HG02798 (cell line): ENCODE measurements at regions not wholly inside any gene's neighbourhood (a gene's known extent, or its start where the extent isn't known, plus 50 kb on each side); places are given as distances from the start of the nearest gene placed in this dataset.

Source experiments
- ATAC-seq: cut with Tn5 transposase; IDR thresholded peaks from one replicate; pipeline ENCODE4 v1.9.1; 2021; ENCODE audit warnings: mild to moderate bottlenecking; ENCODE audit not compliant: unreplicated experiment, poor library complexity

DNA sequence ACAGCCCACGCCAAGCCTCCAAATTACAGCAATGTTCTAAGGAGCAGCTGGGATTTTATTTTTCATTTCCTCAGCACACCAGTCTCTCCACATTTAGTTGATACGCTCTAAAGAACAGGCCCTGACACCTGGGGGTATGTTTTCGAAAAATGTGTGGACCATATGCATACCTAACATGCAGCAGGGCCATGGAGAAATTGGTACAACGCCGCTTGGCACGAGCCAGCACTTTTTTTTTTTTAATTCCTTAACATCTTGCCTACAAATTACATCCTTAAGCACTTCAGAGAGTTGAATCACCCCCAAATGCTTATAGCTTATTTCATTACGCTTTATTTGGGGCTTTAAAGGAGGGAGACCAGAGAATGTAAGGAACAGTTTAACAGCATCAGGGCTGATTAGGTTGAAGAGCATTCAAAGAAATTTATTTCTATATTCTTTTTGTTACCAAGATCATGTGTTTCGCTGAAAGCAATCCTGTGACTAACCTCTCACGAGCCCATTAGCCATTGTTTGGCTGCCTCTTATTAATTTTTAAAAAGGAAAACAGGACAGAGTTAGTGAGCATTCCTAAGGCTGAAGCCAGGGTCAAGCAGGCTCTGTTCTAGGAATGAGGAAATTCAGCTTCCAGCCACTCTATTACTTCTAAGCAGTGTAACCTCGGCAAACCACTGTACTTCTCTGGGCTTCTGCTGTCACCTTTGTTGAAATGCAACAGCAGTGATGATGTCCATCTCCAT lies 173.8 kb downstream of the ACTL7B start:
- no peak for ATAC-seq

DNA sequence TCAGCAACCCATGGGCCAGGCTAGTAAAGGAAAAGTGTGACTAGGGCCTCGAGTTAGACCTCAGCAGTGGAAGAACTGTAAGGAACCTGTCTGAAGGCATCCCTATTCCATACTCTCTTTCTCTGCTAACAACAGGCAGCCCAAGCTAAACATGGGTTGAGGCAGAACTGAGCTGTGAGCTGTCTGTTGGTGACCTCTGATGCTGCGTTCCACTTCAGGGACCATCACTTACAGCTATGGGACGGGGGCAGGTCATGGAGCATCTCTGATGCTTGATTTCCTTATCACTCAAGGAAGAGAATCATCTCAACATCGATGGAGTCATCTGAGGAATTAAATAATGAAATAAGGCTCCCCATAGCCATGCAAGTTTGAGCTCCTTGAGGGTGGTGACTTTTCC lies 174.8 kb downstream of the ACTL7B start:
- no peak for ATAC-seq

DNA sequence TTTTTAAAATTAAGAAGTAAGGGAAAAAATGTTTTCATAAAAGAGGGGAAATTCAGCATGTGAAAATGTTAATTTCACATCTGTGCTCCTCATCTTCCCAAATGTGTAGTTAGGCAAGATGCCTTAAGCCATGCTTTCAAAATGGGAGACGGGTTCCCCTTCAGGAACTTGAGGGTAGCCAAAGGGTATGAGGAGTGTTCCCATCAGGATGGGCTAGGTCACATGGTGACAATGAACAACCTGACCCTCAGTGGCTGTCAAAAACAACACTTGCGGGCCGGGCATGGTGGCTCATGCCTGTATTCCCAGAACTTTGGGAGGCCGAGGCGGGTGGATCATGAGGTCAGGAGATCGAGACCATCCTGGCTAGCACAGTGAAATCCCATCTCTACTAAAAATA lies 178.0 kb downstream of the ACTL7B start:
- no peak for ATAC-seq

DNA sequence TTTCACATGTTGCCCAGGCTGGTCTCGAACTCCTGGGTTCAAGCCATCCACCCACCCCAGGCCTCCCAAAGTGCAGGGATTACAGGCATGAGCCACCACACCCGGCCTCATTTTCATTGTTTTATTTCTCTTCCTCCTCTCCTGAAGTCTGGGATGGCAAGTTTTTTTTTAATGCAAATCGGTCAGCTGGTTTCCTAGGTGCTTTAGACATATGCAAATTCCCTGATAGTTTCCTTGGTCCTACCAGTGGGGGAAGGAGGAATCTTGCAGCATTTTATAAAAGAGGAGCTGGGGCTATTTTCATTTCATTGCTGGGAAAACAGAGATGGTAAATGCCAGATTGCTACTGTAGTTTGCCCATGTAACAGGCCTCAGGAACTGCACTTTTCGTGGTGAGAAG lies 179.4 kb downstream of the ACTL7B start:
- no peak for ATAC-seq

DNA sequence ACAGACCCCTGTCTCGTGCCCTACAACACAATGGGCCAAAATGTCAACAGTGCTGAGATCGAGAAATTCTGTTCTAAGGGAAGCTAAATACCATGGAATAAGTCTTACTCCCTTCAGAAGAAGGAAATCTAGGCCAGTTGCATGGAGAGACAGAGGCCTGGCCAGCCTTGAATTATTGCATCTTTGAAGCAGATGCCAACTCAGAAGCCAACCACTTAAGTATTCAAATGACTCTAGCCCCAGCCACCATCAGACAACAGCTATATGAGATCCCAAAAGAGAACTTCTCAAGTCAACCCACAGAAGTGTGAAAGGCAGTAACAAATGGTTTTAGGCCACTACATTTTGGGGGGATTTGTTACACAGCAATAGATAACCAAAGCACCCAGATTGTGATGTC lies 180.1 kb downstream of the ACTL7B start:
- ATAC-seq = no peak

DNA sequence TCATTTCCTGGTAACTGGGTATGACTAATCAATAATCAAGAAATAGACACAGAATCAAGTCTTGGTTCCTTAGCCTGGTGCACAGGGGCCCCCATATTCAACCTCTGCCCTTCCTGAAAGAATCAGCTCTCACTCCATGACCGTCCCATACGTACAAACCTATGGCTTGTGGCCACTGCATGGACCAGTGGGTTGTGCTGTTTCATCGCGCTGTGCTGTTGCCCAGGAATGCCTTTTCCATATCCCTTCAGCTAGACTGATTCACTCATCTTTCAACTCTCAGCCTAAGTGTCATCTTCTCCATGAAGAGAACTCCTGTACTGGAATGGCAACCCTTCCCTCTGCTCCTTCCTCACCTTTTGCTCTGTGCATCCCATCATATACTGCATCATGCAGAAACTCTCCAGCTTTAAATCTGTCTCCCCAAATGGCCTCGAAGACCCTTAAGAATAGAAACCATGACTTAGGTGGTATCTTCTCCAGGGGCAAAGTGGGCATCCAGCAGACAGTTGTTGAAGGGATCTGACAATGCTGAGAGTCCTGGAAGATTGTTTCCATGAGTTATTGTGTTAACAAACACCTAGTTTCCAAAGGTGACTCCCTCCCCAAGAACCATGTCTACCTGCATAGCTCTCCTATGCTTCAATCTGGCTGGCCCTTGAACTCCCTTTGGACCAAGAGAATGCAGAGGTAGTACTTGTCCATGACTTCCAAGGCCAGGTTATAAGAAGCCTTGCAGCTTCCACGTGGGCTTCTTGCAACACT lies 180.8 kb downstream of the ACTL7B start:
- no peak for ATAC-seq

DNA sequence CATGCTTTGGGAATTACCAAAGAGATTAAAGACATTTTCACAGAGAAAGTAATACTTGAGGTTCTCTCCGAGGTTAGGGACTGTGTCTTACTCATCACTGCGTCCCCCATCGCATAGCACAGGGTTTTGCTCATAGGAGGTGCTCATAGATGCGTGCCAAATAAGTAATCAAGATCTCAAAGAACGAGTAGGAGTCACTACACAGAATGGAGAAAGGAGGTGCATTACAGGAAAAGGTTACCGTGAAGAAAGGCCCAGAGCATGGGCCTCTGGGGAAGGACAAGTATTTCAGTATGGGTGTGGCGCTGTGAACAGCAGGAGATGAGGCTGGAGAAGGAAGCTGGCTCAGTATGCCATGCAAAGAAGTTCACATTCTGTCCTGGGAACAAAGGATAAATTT lies 182.4 kb downstream of the ACTL7B start:
- no peak for ATAC-seq

DNA sequence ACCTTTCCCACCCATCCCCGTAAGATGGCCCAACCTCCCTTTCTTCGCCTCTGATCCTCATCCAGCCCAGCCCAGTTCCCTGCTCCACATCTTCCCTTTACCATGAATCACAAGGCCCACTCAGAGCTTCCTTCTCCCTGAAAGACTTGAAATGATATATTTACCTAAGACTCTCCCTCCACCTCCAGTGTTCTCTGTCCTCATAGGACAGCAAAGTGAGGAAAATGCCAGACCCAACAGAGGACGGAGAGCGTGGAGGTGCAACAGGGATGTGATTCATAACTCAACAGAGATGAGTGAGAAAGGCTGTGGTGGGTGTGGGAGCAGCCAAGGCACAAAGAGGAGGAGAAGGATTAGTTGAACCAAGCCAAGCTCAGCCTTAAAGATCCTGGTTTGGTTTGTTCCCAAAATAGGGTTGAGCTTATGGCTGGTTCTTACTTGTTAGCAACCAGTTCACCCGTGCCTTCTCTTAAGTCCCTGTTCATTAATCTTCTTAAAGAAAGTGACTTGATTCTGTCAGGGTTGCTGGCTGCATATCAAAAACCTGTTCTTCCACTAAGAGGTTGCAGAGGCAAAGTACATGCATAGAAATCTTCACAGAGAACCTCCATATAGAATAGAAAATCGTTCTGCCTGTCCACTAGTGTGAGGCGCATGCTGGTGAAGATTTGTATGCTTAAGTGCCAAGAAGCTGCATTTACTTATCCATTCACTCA lies 183.2 kb downstream of the ACTL7B start:
- ATAC-seq = no peak

DNA sequence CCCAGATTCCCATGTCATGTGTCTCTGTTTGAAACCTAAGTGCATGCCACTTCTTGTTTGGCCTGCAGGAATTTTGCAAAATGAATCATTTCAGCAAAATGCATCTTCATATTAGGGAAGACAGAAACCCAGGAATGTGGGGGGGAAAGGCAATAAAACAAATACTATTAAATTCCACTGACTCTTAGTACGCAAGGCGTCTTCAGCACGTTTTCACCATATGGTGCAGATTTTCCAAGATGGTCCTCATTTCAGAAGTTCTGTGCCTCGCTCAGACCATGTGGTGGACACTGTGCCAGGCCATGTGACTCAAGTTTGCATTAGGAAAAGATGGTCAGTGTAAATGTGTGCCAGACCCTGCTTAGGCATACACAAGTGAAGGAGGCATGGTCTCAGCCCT lies 184.0 kb downstream of the ACTL7B start:
- ATAC-seq = no peak

DNA sequence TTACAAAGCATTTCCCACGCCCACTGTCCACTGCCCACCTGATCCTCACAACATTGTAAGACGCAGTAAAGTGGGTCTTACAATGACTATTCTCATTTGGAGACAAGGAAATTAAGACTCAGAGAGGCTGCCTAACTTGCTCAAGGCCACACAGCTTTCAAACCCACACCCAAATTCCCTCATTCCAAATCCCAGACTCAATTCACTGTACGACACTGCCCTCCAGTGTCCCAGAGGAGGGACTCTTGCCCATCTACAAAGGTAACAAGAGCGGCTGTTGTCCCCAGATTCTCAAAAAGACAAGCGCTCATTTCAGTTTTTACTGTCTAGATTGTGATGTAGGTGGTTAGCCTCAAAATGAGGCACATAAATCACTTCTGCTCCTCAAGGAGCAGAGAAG lies 184.6 kb downstream of the ACTL7B start:
- ATAC-seq = no peak

DNA sequence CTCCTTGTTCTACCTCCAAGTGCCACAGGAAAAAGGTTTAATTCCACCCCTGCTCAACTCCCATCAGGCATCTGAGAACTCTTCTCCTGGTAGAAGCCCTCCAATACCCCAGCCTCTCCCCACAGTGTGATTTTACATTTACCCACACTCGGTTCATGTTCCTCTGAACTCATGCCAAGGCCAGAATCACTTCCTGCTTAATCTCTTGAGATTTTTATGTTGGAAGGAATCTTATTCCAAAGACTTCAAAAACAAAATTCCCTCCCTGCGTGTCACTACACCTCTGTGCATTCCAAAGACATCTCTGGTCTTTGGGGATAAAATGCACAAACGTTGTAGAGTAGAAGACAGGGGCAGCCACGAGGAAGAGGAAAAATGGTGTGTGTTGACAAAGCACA lies 186.8 kb downstream of the ACTL7B start:
- ATAC-seq = no peak

DNA sequence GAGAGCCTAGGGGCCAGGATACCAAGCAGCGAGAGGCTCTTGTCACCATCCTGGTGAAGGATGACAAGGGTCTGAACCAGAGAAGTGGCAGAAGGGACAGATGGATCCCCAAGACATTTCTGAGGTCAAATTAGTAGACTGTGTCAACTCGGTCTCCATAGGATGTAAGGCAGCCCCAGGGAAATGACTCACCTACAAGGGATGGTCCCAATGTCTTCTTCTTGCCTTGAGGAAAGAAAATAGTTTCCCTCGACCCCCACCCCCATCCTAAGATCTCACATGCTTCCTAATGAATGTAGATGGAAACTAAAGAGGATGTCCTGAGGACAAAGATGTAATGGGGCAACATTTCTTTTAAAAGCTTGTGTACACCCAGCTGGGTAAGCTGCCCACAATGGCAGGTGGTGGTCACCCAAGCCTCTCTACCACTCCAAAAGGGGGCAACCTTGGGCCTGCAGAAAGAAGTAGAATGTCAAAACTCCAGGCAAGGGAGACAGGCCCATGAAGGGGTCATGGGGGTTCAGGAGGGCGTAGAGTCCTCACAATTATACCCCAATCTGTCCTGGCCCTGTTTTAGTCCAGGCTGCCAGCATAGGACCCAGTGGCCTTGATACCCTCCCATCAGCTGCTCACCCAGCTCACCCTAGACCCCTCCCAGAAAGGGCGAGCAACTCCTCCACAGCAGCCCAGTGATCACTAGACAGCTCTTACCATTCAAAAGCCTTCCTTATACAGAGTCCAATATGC lies 187.4 kb downstream of the ACTL7B start:
- ATAC-seq = no peak

DNA sequence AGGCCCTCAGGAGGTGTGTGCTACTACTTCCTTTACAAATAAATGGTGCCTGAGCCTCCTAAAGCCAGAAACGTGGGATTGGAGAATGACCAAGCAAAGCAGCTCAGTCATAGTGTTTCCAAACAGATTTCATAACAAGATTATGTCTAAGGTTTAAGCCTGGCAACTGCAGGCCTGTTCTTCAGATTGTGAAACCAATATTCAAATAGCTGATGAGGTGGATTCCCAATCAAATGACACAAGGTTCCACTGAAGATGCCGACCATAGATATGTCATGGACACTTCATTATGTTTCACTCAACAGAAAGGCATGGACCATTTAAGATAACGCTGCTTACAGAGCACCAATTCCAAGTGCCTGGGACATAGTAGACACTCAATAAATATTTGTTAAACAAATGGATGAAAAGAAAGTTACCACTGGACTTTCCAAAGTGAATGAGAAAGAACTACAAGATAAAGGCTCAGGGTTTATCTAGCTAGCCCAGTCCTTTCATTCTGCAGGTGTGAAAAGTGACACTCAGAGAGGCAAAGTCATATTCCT lies 189.5 kb downstream of the ACTL7B start:
- no peak for ATAC-seq

DNA sequence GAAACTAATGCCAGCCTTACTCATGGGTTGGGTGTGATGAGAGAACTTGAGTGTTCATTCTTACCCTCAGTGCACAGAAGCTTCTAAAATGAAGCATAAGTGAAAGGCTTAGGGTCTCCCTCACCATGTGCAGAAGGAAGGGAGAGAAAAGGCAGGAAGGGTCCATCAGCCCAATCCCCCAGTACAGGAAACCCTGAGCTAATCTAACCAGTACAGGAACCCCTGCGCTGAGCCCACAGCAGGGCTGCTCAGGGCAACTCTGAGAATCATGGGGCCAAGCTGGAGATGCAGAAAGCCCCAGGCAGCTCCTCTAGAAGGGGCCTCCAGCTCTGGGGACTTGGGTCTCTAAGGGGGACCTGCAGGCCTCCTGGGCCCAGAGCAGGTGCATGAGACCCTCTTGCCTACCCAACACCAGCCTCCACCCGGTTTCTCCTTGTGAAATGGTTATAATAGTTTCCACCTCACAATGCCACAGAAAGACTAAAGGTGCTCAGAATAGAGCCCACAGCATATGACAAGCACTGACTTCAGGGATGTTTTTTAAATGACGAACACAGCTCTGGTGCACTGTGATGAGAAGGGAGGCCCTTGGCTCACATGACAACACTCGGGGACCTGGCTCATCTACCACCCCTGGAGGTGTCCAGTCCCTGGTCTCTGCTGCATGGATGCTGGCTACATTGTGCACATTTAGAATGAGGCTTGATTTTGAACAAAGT lies 190.1 kb downstream of the ACTL7B start:
- no peak for ATAC-seq

DNA sequence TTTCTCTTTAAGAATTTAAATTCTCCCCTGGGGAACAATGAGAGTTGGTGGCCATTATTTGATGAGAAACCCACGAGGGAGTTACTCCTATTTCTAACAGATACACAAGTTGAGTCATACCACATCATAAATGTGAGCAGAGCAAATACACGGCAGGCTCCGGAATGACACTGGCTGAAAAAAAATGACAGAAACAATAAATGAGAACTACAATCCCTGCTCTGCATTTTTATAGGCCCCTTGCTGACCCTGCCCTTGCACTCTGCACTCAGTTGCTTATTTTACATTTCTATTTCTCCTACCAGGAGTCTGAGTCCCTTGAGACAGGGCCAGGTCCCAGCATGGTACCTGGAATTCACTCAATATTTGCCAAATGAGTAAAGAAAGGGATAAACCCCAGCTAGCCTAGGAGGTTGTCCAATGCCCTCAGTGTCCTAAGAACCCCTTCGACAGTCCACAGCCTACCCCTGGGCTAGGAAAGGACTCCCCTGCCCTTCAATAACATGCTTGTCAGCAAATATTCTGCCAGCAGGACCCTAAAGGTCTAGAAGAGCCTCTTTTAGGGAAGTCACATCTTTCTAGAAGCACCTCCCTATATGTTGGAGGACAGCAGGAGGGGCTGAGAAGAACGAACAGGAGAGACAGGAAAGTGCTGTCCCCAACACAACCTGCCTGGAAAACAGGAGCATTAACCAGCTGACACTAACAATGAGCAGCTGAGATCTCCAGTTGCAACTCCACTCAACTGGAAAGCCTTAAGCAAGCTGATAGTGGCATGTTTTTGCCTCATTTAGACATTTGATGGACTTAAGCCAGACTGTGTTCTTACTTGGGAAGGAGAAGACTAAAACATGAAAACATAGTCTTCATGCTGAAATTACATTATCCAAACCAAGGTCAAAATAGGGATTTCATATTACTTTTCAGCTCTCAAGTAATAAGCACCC lies 191.2 kb downstream of the ACTL7B start:
- no peak for ATAC-seq

DNA sequence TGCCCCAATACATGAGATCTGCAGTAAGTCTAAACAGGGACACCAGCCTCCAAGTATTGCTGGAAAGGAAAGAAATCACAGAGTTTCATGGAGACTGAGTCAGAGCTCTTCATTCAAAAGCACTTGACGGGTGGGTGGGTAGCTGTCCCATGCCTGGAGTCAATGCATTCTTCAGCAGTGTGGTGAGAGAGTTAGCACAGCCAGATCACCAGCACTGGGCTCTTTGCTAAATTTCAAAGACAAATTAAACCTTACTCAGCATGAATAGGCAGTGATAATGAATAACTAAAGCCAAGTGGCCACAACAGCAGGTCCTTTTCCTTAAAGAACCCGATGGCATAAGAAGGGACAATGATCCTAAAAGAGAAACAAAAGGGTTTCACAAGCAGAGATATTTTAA lies 192.4 kb downstream of the ACTL7B start:
- ATAC-seq = no peak

DNA sequence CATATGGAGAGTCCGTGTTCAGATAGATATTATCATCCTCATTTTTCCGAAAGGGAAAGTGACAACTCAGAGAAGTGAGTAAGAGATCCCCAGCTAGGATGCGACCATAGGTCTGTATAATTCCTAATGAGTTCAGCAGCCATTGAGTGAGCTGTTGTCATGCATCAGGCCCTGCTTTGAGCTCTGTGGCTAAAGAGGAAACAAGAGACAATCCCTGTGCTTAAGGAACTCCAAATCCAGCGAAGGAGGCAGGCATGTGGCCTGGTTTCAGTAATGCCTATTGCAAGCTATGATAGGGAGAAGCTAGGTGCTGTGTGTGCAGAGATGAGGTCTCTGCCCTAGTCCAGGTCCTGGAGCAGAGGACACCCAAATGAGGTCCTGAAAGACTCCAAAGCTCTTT lies 192.8 kb downstream of the ACTL7B start:
- no peak for ATAC-seq

DNA sequence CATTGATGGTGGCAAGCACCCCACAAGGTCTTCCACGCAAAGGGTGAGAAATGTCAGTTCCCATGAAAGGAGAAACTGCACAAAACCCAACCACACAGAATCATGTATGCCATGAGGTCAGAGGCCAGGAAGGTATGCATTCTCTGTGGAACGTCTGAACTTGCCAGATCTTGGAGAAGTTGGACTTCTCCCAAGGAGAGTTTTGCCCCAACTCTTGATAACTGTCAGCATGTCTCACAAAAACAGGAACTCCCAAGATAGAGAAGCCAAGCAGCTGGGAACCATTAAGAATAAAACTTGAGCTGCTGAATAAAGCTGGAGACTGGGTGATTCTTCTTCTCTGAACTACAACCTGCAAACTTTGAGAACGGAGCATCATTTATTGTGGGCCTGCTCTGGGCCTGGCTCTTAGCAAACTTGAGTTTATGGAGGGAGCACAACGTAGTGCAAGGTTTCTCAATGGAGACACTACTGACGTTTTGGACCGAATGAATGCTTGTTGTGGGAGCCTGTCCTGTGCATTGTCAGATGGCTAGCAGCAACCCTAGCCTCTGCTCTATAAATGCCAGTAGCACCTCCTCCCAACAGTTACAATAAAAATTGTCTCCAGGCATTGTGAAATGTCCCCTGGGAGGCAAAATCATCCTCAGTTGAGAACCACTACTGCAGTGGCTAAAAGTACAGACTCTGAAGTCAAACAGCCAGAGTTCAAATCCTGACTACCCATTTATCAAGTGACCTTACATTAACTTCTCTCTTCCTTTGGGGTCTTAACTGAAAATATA lies 193.5 kb downstream of the ACTL7B start:
- ATAC-seq = no peak
